ENCODE measurements at regions not wholly inside any gene's neighbourhood (a gene's known extent, or its start where the extent isn't known, plus 50 kb on each side); places are given as distances from the start of the nearest gene placed in this dataset.

DNA sequence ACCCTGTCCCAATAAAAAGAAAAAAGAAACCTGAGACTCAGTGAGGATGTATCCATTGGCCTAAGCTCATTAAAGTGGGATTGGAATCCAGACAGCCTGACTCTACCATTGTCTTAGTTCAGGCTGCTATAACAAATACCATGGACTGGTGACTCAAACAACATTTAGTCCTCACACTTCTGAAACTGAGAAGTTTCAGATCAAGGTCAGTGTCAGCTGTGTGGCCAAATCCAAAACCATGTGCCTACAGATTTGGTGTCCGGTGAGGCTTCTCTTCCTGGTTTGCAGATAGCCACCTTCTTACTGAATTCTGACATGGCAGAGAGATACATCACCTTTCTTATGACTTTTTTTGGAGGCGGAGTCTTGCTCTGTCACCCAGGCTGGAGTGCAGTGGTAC is 53.3 kb upstream of the KDM8 start:
- intact Hi-C loops (cut with DNase I) = loop anchor here (10.0 kb wide), 1 partner anchor 305 kb away; no protein-coding TSS in a partner anchor
- Histone ChIP-seq H3K9me3 (no peaks in the 10 kb centered on the region), H3K4me3 (no peak overlapping the region), H3K27me3 (peaks cover 0 to 11% (median 0%) of the 10 kb centered on the region in 4 donors), H3K27ac (no peak overlapping the region), H3K36me3 (no peaks in the 10 kb centered on the region), H3K4me1 (peaks cover 0 to 4% (median 0%) of the 10 kb centered on the region in 3 donors)
- TF ChIP-seq POLR2A (IDR thresholded peaks at IDR 0.05) = no peak
- TF ChIP-seq, protein P1, sequence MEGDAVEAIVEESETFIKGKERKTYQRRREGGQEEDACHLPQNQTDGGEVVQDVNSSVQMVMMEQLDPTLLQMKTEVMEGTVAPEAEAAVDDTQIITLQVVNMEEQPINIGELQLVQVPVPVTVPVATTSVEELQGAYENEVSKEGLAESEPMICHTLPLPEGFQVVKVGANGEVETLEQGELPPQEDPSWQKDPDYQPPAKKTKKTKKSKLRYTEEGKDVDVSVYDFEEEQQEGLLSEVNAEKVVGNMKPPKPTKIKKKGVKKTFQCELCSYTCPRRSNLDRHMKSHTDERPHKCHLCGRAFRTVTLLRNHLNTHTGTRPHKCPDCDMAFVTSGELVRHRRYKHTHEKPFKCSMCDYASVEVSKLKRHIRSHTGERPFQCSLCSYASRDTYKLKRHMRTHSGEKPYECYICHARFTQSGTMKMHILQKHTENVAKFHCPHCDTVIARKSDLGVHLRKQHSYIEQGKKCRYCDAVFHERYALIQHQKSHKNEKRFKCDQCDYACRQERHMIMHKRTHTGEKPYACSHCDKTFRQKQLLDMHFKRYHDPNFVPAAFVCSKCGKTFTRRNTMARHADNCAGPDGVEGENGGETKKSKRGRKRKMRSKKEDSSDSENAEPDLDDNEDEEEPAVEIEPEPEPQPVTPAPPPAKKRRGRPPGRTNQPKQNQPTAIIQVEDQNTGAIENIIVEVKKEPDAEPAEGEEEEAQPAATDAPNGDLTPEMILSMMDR (IDR thresholded peaks at IDR 0.05) = no peak
- WGBS, 2 donors = 90 to 100% methylated on average over 2 of the region's 2 CpGs
- no peak for DNase-seq

DNA sequence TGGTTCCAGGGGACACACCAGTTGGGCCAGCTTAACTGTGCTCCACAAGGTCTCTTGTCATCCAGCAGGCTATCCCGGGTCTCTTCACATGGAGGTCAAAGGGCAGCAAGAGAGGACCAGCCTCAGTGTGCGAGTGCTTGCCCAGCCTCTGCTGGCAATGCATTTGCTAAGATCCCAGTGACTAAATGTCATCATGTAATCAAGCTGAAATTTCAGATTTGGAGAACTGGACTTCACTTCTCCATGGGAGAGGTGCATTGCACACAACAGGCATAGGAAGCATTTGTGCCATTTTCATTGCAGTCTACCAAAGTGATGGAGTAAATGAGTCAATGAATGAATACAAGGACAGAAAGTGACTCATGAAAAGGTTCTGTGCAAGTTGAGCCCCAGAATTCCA is 51.2 kb upstream of the KDM8 start:
- Histone ChIP-seq H3K27ac (no peak overlapping the region), H3K27me3 (peaks cover 0 to 2% (median 0%) of the 10 kb centered on the region in 4 donors), H3K36me3 (no peaks in the 10 kb centered on the region), H3K9me3 (no peaks in the 10 kb centered on the region), H3K4me3 (no peak overlapping the region), H3K4me1 (peaks cover 0 to 7% (median 0%) of the 10 kb centered on the region in 3 donors)
- DNase-seq = no peak
- TF ChIP-seq, protein P1 (IDR thresholded peaks at IDR 0.05) = no peak
- TF ChIP-seq POLR2A (IDR thresholded peaks at IDR 0.05) = no peak
- WGBS, 2 donors = 62% methylated on average over 2 of the region's 2 CpGs; no CpG with 5 or more reads in 1 of the 2 donors
- intact Hi-C loops (cut with DNase I) = loop anchor here (10.0 kb wide), 1 partner anchor 303 kb away; no protein-coding TSS in a partner anchor

DNA sequence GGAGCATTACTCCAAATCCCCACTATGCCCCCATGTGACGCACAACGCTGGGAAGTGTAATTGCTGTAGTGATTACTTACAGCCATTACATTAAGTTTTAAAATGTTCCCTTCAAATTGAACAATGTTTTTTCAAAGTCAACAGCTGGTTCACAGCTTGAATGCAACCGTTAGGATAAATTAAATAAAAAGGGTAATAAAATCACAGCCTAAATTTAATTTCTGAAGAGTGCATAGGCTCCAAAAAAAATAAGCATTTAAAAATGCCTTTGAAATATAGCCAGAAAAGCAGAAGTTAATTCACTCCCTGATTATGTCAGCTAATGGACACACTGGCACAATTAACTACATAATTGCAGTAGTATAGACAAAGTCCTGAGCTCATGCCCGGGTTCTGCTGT is 50.5 kb upstream of the KDM8 start:
- WGBS, 2 donors = 65 to 85% methylated on average over 4 of the region's 4 CpGs
- TF ChIP-seq, protein P1 (IDR thresholded peaks at IDR 0.05) = no peak
- TF ChIP-seq POLR2A (IDR thresholded peaks at IDR 0.05) = no peak
- Histone ChIP-seq H3K27ac (no peak overlapping the region), H3K4me1 (peaks cover 0 to 7% (median 0%) of the 10 kb centered on the region in 3 donors), H3K36me3 (no peaks in the 10 kb centered on the region), H3K9me3 (no peaks in the 10 kb centered on the region), H3K4me3 (no peak overlapping the region), H3K27me3 (no peaks in the 10 kb centered on the region)
- intact Hi-C loops (cut with DNase I) = loop anchor here (10.0 kb wide), 1 partner anchor 302 kb away; no protein-coding TSS in a partner anchor
- DNase-seq = no peak

Measured in esophagus squamous epithelium (tissue), 5 donors.